WTC11 (cell line): ENCODE measurements at regions not wholly inside any gene's neighbourhood (a gene's known extent, or its start where the extent isn't known, plus 50 kb on each side); places are given as distances from the start of the nearest gene placed in this dataset.

Experiments
- ARID4B ChIP-seq: sonication (generic); formaldehyde crosslinking; IDR thresholded peaks from 2 replicates; pipeline ENCODE4 v1.8.0; 2023; ENCODE audit warnings: missing genetic modification reagents, mild to moderate bottlenecking, borderline replicate concordance
- CTCF ChIP-seq: fragments of 200-600 bp; IDR thresholded peaks from 2 replicates; pipeline ENCODE4 v1.8.0; 2022; ENCODE audit warnings: antibody characterized with exemption
- ELF4 ChIP-seq: sonication (generic); formaldehyde crosslinking; IDR thresholded peaks from 2 replicates; pipeline ENCODE4 v1.8.1; 2022; ENCODE audit warnings: low read depth, mild to moderate bottlenecking, moderate library complexity, missing genetic modification reagents
- PRDM15 ChIP-seq: sonication (generic); formaldehyde crosslinking; IDR thresholded peaks from 2 replicates; pipeline ENCODE4 v1.8.0; 2022; ENCODE audit warnings: missing genetic modification reagents
- STAT6 ChIP-seq: sonication (generic); formaldehyde crosslinking; conservative IDR thresholded peaks from 2 replicates; pipeline ENCODE4 v1.8.1; 2023; ENCODE audit warnings: mild to moderate bottlenecking, low read depth, missing genetic modification reagents, moderate library complexity
- USF1 ChIP-seq: sonication (generic); formaldehyde crosslinking; IDR thresholded peaks from 2 replicates; pipeline ENCODE4 v1.8.0; 2022; ENCODE audit warnings: mild to moderate bottlenecking, missing genetic modification reagents
- ZNF121 ChIP-seq: sonication (generic); formaldehyde crosslinking; IDR thresholded peaks from 2 replicates; pipeline ENCODE4 v1.8.0; 2023; ENCODE audit warnings: missing genetic modification reagents

- TF ChIP-seq ZNF121, result no peak
- no peak for TF ChIP-seq CTCF
- no peak for TF ChIP-seq USF1 (CRISPR knock-in tag)
- TF ChIP-seq PRDM15 (CRISPR knock-in tag), result no peak
- TF ChIP-seq ARID4B (CRISPR knock-in tag), result no peak
- TF ChIP-seq STAT6 (CRISPR knock-in tag), result no peak
- TF ChIP-seq ELF4 (CRISPR knock-in tag), result no peak
These were observed 957.2 kb upstream of the GHITM start for GRCh38 chr10:83182076-83182475.
